ENCODE measurements at regions not wholly inside any gene's neighbourhood (a gene's known extent, or its start where the extent isn't known, plus 50 kb on each side); places are given as distances from the start of the nearest gene placed in this dataset.

DNA sequence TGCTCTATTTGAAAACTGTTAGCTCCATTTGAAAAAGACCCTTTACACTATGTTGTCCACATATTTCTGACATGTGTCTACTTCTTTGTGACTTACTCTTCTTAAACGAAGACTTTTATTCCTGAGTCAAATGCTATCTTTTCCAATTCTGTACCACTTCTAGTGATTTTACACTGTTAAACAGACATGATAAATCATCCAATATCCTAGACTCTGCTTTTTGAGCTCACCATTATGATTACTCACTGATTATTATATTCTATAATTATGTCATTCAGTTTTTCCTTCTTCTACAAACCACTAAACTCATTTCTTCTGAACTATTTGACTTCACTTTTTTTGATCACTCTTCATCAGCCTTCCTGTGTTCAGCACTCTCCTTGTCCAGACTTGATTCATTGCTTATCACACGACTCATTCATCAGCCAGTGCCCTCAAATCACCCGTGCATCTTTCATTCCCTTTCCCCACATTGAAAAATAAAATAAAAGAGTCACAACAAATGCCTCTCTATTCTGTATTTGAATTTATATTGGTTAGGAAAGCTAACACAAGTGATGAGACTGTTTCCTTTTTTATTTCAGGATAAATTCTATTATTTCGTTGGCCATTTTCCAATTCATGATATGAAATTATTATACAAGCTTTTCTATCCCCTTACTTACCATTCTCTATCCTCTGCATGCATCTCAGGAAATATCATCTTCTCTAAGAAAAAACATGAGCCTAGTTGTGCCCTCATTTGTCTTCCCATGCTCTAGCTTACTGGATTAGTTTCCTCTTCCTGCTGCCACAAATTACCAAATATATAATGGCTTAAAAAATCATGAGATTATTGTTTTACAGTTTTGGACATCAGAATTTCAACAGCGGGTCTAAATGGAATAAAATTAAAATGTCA, 1482.1 kb upstream of the MIR17HG start:
- BruUV-seq (replicated peaks) = no TSS peak
- H4K20me1 ChIP-seq (replicated peaks; ENCODE audit: control insufficient read depth, insufficient read depth, low read length) = no peaks in the 10 kb centered on the region
- peak; percentile 97; the same call in 1 of the 2 replicates for TF ChIP-seq TFAM (CRISPR knock-in tag; conservative IDR thresholded peaks at IDR 0.05)
- TF ChIP-seq ZFPM2 (CRISPR knock-in tag; IDR thresholded peaks at IDR 0.05) = 0 out of 2 replicates have a peak, but pooled peaks have one; percentile 55
- no peak for TF ChIP-seq BCL6 (CRISPR knock-in tag; IDR thresholded peaks at IDR 0.05)
- TF ChIP-seq, protein P1, sequence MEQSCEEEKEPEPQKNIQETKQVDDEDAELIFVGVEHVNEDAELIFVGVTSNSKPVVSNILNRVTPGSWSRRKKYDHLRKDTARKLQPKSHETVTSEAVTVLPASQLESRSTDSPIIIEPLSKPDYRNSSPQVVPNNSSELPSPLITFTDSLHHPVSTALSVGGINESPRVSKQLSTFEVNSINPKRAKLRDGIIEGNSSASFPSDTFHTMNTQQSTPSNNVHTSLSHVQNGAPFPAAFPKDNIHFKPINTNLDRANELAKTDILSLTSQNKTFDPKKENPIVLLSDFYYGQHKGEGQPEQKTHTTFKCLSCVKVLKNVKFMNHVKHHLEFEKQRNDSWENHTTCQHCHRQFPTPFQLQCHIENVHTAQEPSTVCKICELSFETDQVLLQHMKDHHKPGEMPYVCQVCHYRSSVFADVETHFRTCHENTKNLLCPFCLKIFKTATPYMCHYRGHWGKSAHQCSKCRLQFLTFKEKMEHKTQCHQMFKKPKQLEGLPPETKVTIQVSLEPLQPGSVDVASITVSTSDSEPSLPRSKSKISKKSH (CRISPR knock-in tag; IDR thresholded peaks at IDR 0.05) = 0 out of 2 replicates have a peak, but pooled peaks have one; percentile 39
- no peak for ATAC-seq
- no peak for FAIRE-seq
- WGBS (ENCODE audit: insufficient coverage, low coverage, missing lambda C conversion rate) = 1% methylated on average over 5 of the region's 5 CpGs
- H2AFZ ChIP-seq (ENCODE audit: low read depth, low read length) = no peak overlapping the region
- H3K27ac ChIP-seq (ENCODE audit: extremely low read depth, low read depth, low read length) = no peak overlapping the region
- DNase-seq (ENCODE audit: extremely low read depth in 1 of 4, low spot score in 3 of 4) = no peak
- no peaks in the 10 kb centered on the region for H3K9me1 ChIP-seq (ENCODE audit: control insufficient read depth, insufficient read depth, low read length)
- POLR2A ChIA-PET = interaction anchor here (0.9 to 1.3 kb wide), 2 partner anchors 18 to 138 kb away, joined by 3 read pairs; no protein-coding TSS in a partner anchor
- H3K9ac ChIP-seq (ENCODE audit: insufficient read depth in 1 of 2, low read depth in 2 of 2, low read length in 2 of 2) = no peak overlapping the region
- 0 out of 2 replicates have a peak, but pooled peaks cover 2% of the 10 kb centered on the region for H3K9me3 ChIP-seq (replicated peaks; ENCODE audit: control insufficient read depth, insufficient read depth, low read depth, low read length)
- H3K4me2 ChIP-seq (ENCODE audit: insufficient read depth, low read length) = no peak overlapping the region
- CTCF ChIA-PET (ENCODE audit: low intra/inter-chr PET ratio) = no interaction called here
- H3K27me3 ChIP-seq (ENCODE audit: control insufficient read depth in 2 of 2, insufficient read depth in 2 of 2, low read length in 2 of 2) = no peaks in the 10 kb centered on the region
- intact Hi-C loops (cut with micrococcal nuclease) = no loop called here
- H3K4me3 ChIP-seq = no peak overlapping the region
- in situ Hi-C loops (cut with MboI) = no loop called here
- H3K36me3 ChIP-seq (ENCODE audit: control insufficient read depth, insufficient read depth, low read length) = no peaks in the 10 kb centered on the region
- H3K79me2 ChIP-seq (ENCODE audit: control insufficient read depth, insufficient read depth, low read length) = no peaks in the 10 kb centered on the region
- H3K4me1 ChIP-seq (replicated peaks in 1 of 2; ENCODE audit: control insufficient read depth in 2 of 2, insufficient read depth in 2 of 2, low read length in 2 of 2) = no peaks in the 10 kb centered on the region

Data from K562 (cell line).